CD4-positive, alpha-beta memory T cell (primary cell): ENCODE measurements at regions not wholly inside any gene's neighbourhood (a gene's known extent, or its start where the extent isn't known, plus 50 kb on each side); places are given as distances from the start of the nearest gene placed in this dataset.

Source experiments
- CTCF ChIA-PET: fragments of 350-600 bp; sonication (Branson Sonifier 250); formaldehyde crosslinking; loops from one replicate; lab custom pipeline; 2021; ENCODE audit warnings: inconsistent platforms; ENCODE audit not compliant: partially characterized antibody; lab: Charles Lee
- POLR2A ChIA-PET: fragments of 350-600 bp; sonication (Branson Sonifier 250); formaldehyde crosslinking; loops from one replicate; lab custom pipeline; 2021; ENCODE audit not compliant: partially characterized antibody; lab: Charles Lee
- DNase-seq, 5 donors: peaks; one replicate each; pipeline versions ENCODE4 v3.0.0 to v3.0.0-alpha.2; 2020 to 2022; ENCODE audit warnings: mixed read lengths in 1 of 5
- H3K27ac ChIP-seq: one replicate; pipeline ENCODE4 v1.7.0; 2013; ENCODE audit warnings: low read depth, low read length
- H3K27me3 ChIP-seq: 2 replicates; pipeline ENCODE4 v1.7.0; 2013; ENCODE audit warnings: mild to moderate bottlenecking, low read length, moderate library complexity; ENCODE audit not compliant: insufficient read depth
- H3K36me3 ChIP-seq: 2 replicates; pipeline ENCODE4 v1.7.0; 2013; ENCODE audit warnings: mild to moderate bottlenecking, low read length, moderate library complexity; ENCODE audit not compliant: insufficient read depth
- H3K4me1 ChIP-seq: 2 replicates; pipeline ENCODE4 v1.7.0; 2013; ENCODE audit warnings: mild to moderate bottlenecking, low read length, moderate library complexity; ENCODE audit not compliant: insufficient read depth
- H3K4me3 ChIP-seq, 2 donors: one replicate each; pipeline ENCODE4 v1.7.0; 2013; ENCODE audit warnings: low read length in 2 of 2, mild to moderate bottlenecking in 1 of 2
- H3K9me3 ChIP-seq, 2 donors: one replicate each; pipeline ENCODE4 v1.7.0; 2013; ENCODE audit warnings: low read length in 2 of 2, control low read depth in 1 of 2; ENCODE audit not compliant: control insufficient read depth in 1 of 2
- H3K27ac Mint-ChIP-seq, 7 donors: one replicate each; pipeline ENCODE4 v1.8.0; 2020 to 2021; ENCODE audit warnings: mixed read lengths in 7 of 7, mild to moderate bottlenecking in 6 of 7, inconsistent platforms in 3 of 7, moderate library complexity in 3 of 7
- H3K27me3 Mint-ChIP-seq, 2 donors: one replicate each; pipeline ENCODE4 v1.8.0; 2020 to 2021; ENCODE audit warnings: mixed read lengths in 2 of 2
- H3K36me3 Mint-ChIP-seq, 2 donors: one replicate each; pipeline ENCODE4 v1.8.0; 2020 to 2021; ENCODE audit warnings: mixed read lengths in 2 of 2, inconsistent platforms in 1 of 2, mild to moderate bottlenecking in 1 of 2
- H3K4me1 Mint-ChIP-seq, 4 donors: one replicate each; pipeline ENCODE4 v1.8.0; 2020 to 2021; ENCODE audit warnings: mixed read lengths in 4 of 4, mild to moderate bottlenecking in 1 of 4
- H3K4me3 Mint-ChIP-seq, 8 donors: one replicate each; pipeline ENCODE4 v1.8.0; 2020 to 2021; ENCODE audit warnings: mixed read lengths in 8 of 8, mild to moderate bottlenecking in 7 of 8, moderate library complexity in 6 of 8, inconsistent platforms in 3 of 8
- H3K9me3 Mint-ChIP-seq, 8 donors: one replicate each; pipeline ENCODE4 v1.8.0; 2020 to 2021; ENCODE audit warnings: mixed read lengths in 8 of 8, mild to moderate bottlenecking in 5 of 8, inconsistent platforms in 3 of 8, moderate library complexity in 1 of 8
- intact Hi-C: fragments of 100-400 bp; cut with micrococcal nuclease; formaldehyde crosslinking; loops from one replicate; pipeline ENCODE4 v1.15.1; 2023

GRCh38 chr6:153231048-153231646, 100.1 kb upstream of the RGS17 start:
- Histone ChIP-seq H3K27me3 (no peaks in the 10 kb centered on the region), H3K36me3 (no peaks in the 10 kb centered on the region), H3K4me3 (no peak overlapping the region), H3K4me1 (no peaks in the 10 kb centered on the region), H3K9me3 (no peaks in the 10 kb centered on the region), H3K27ac (no peak overlapping the region)
- POLR2A ChIA-PET: no interaction called here
- H3K9me3 Mint-ChIP-seq: peaks cover 0 to 3% (median 0%) of the 10 kb centered on the region in 8 donors
- DNase-seq: no peak
- no peaks in the 10 kb centered on the region for H3K4me1 Mint-ChIP-seq
- CTCF ChIA-PET: no interaction called here
- H3K4me3 Mint-ChIP-seq: no peak overlapping the region
- intact Hi-C loops: no loop called here
- no peaks in the 10 kb centered on the region for H3K36me3 Mint-ChIP-seq
- H3K27me3 Mint-ChIP-seq: no peaks in the 10 kb centered on the region
- no peak overlapping the region for H3K27ac Mint-ChIP-seq

DNA sequence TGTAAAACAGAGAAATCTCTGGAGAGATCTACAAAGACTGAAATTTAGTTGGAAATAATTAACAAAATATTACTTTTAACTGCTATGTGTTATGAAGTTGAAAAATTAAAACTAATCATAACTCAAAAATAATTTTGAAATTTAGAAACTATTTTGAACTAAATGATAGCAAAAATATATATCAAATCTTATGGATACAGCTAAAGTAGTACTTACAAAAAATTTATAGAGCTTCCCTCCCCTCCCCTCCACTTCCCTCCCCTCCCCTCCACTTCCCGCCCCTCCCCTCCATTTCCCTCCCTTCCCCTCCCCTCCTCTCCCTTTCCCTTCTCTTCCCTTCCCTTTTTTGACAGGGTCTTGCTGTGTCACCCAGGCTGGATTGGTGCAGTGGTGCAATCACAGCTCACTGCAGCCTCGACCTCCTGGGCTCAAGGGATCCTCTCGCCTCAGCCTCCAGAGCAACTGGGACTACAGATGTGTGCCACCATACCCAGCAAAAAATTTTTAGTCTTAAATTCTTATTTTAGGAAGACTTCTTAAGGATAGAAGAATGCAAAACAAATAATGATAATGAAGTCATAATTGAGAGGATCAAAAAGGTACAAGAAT, 87.2 kb upstream of the RGS17 start:
- H3K27me3 Mint-ChIP-seq: peaks cover 2 to 3% of the 10 kb centered on the region in 2 donors
- Histone ChIP-seq H3K9me3 (no peaks in the 10 kb centered on the region), H3K27ac (no peak overlapping the region), H3K4me3 (no peak overlapping the region), H3K27me3 (no peaks in the 10 kb centered on the region), H3K4me1 (no peaks in the 10 kb centered on the region), H3K36me3 (no peaks in the 10 kb centered on the region)
- no peak for DNase-seq
- intact Hi-C loops: no loop called here
- ChIA-PET POLR2A (no interaction called here), CTCF (no interaction called here)
- no peaks in the 10 kb centered on the region for H3K4me1 Mint-ChIP-seq
- peaks cover 0 to 3% (median 0%) of the 10 kb centered on the region in 8 donors for H3K9me3 Mint-ChIP-seq
- no peak overlapping the region for H3K27ac Mint-ChIP-seq
- no peaks in the 10 kb centered on the region for H3K36me3 Mint-ChIP-seq
- H3K4me3 Mint-ChIP-seq: no peak overlapping the region

DNA sequence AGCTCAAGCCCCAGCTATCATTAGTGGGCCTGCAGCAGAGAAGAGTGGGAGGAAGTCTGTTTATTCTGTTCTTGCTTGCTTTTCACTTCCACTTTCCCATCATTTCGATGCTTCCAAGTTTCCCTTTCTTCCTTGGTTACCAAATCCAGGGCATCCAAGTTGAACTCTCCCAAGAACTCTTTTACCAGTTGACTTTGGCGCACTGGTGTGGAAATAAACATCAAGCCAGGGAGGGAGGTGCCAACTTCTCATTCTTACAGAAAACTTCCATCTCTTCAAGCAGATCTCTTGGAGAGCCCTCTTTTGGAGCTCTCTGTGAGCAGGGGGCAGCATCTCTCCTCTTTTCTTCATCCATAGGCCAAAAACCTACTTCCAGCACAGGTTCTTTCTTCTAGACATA, 85.7 kb upstream of the RGS17 start:
- Mint-ChIP-seq H3K4me1 (no peaks in the 10 kb centered on the region), H3K36me3 (no peaks in the 10 kb centered on the region), H3K27me3 (peaks cover 0 to 2% of the 10 kb centered on the region in 2 donors), H3K27ac (no peak overlapping the region), H3K4me3 (no peak overlapping the region), H3K9me3 (peaks cover 0 to 3% (median 0%) of the 10 kb centered on the region in 8 donors)
- H3K27me3 ChIP-seq: no peaks in the 10 kb centered on the region
- intact Hi-C loops: no loop called here
- no peaks in the 10 kb centered on the region for H3K36me3 ChIP-seq
- no peak overlapping the region for H3K27ac ChIP-seq
- CTCF ChIA-PET: no interaction called here
- no peak overlapping the region for H3K4me3 ChIP-seq
- no peaks in the 10 kb centered on the region for H3K4me1 ChIP-seq
- H3K9me3 ChIP-seq: no peaks in the 10 kb centered on the region
- POLR2A ChIA-PET: no interaction called here
- no peak for DNase-seq

- CTCF ChIA-PET: interaction anchor here (0.7 kb wide), 1 partner anchor 346 kb away, joined by 5 read pairs; no protein-coding TSS in a partner anchor
- Histone ChIP-seq H3K27ac (no peak overlapping the region), H3K4me1 (no peaks in the 10 kb centered on the region), H3K9me3 (no peaks in the 10 kb centered on the region), H3K4me3 (no peak overlapping the region), H3K27me3 (no peaks in the 10 kb centered on the region), H3K36me3 (no peaks in the 10 kb centered on the region)
- Mint-ChIP-seq H3K27ac (no peak overlapping the region), H3K4me1 (no peaks in the 10 kb centered on the region), H3K36me3 (no peaks in the 10 kb centered on the region), H3K4me3 (no peak overlapping the region), H3K9me3 (peaks cover 0 to 3% (median 0%) of the 10 kb centered on the region in 8 donors), H3K27me3 (peaks cover 0 to 2% of the 10 kb centered on the region in 2 donors)
- intact Hi-C loops: no loop called here
- POLR2A ChIA-PET: no interaction called here
- DNase-seq: no peak
These were observed 84.2 kb upstream of the RGS17 start for GRCh38 chr6:153215242-153215641.

DNA sequence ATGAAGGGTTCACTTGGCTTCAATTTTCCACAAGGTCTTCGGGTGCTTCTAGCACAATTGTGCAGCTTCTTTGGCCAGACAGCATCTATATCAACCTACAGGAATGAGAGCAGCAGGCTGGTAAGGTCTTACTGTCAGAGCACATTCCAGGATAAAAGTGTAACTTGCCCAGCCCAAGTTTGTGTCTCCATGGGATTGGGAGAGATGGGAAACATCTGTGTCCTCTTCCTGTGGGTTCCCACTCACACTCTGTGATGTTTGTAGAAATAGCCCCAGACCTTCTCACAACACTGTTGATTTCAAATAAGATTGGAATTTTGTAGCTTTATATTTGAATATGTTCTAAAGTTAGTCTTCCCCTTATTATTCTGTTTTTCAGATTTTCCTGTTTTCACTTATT, 83.4 kb upstream of the RGS17 start:
- Mint-ChIP-seq H3K9me3 (peaks cover 0 to 3% (median 0%) of the 10 kb centered on the region in 8 donors), H3K27me3 (peaks cover 0 to 2% of the 10 kb centered on the region in 2 donors), H3K4me1 (no peaks in the 10 kb centered on the region), H3K27ac (no peak overlapping the region), H3K4me3 (no peak overlapping the region), H3K36me3 (no peaks in the 10 kb centered on the region)
- intact Hi-C loops: no loop called here
- no peak overlapping the region for H3K4me3 ChIP-seq
- ChIA-PET POLR2A (no interaction called here), CTCF (no interaction called here)
- no peaks in the 10 kb centered on the region for H3K36me3 ChIP-seq
- no peak for DNase-seq
- no peaks in the 10 kb centered on the region for H3K4me1 ChIP-seq
- no peaks in the 10 kb centered on the region for H3K9me3 ChIP-seq
- no peak overlapping the region for H3K27ac ChIP-seq
- H3K27me3 ChIP-seq: no peaks in the 10 kb centered on the region

GRCh38 chr6:153210083-153210482, 79.0 kb upstream of the RGS17 start:
- Mint-ChIP-seq H3K4me3 (no peak overlapping the region), H3K4me1 (no peaks in the 10 kb centered on the region), H3K27me3 (peaks cover 0 to 2% of the 10 kb centered on the region in 2 donors), H3K9me3 (no peaks in the 10 kb centered on the region), H3K36me3 (no peaks in the 10 kb centered on the region), H3K27ac (no peak overlapping the region)
- no peak overlapping the region for H3K27ac ChIP-seq
- ChIA-PET POLR2A (no interaction called here), CTCF (no interaction called here)
- H3K36me3 ChIP-seq: no peaks in the 10 kb centered on the region
- no peaks in the 10 kb centered on the region for H3K9me3 ChIP-seq
- DNase-seq: no peak
- H3K27me3 ChIP-seq: no peaks in the 10 kb centered on the region
- intact Hi-C loops: no loop called here
- H3K4me1 ChIP-seq: no peaks in the 10 kb centered on the region
- no peak overlapping the region for H3K4me3 ChIP-seq

DNA sequence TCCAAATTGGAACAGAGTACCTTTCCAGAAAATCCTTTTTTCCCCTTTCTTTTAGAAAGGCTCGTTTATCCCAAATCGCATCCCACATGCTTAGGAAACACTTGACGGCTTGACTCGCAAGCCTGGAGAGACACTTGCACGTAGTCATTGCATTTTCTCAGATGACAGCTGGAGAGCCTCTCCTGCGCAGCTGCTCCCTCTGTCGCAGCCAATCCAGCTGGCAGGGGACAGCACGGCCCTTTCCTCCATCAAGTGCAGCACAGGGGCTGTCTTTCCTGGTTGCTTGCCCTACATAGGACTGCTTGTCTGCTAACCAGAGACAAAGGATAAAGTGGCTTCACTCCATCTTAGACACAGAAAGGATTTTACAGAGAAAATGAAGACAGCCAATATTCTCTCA, 77.6 kb upstream of the RGS17 start:
- Histone ChIP-seq H3K4me3 (no peak overlapping the region), H3K9me3 (no peaks in the 10 kb centered on the region), H3K27ac (no peak overlapping the region), H3K27me3 (no peaks in the 10 kb centered on the region), H3K4me1 (no peaks in the 10 kb centered on the region), H3K36me3 (no peaks in the 10 kb centered on the region)
- H3K9me3 Mint-ChIP-seq: no peaks in the 10 kb centered on the region
- H3K27me3 Mint-ChIP-seq: no peaks in the 10 kb centered on the region
- ChIA-PET CTCF (no interaction called here), POLR2A (no interaction called here)
- H3K36me3 Mint-ChIP-seq: no peaks in the 10 kb centered on the region
- DNase-seq: no peak
- intact Hi-C loops: no loop called here
- no peaks in the 10 kb centered on the region for H3K4me1 Mint-ChIP-seq
- no peak overlapping the region for H3K27ac Mint-ChIP-seq
- H3K4me3 Mint-ChIP-seq: no peak overlapping the region
